GM21717 (cell line): ENCODE measurements at regions not wholly inside any gene's neighbourhood (a gene's known extent, or its start where the extent isn't known, plus 50 kb on each side); places are given as distances from the start of the nearest gene placed in this dataset.

Experiments used
- ATAC-seq: cut with Tn5 transposase; IDR thresholded peaks from one replicate; pipeline ENCODE4 v1.9.1; 2021; ENCODE audit warnings: mild to moderate bottlenecking, moderate library complexity; ENCODE audit not compliant: unreplicated experiment

DNA sequence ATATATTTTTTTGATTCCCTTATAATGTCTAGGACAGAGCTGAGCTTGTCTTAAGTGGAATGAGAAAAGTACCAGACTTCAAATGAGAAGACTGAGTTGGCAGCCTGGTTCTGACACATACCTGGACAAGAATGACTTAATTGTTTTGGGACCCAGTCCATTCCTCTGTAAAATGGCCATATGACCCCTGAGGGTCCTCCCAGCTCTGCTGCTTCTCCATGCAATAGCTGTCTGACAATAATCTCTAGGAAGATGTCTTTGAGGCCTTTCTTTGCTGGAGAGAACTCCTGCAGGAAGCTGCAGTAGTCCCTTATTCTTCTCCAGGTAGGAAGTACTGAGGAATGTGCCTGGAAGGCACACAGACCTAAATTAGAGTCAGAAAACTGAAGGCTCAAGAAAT lies 55.9 kb upstream of the SLIT3 start:
- no peak for ATAC-seq

GRCh38 chr5:169356181-169356580 lies 55.2 kb upstream of the SLIT3 start:
- no peak for ATAC-seq

DNA sequence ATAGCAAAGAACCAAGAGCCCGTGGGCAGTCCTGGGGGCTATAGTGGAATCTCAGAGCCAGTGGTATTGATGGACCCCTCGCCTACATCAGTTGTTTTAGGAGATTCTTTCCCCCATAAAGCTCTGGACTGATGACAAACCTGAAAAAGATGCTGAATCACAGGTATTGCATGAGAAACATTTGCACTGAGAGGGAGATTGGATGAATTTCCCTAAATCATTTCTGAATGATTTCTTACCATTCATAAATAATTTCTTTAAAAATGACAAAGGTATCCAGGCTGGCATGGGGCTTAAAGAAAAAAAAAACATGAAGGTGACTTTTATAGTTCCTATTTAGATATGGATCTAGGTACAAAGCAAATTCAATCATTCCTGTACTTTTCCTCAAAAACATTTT lies 54.0 kb upstream of the SLIT3 start:
- ATAC-seq = no peak

DNA sequence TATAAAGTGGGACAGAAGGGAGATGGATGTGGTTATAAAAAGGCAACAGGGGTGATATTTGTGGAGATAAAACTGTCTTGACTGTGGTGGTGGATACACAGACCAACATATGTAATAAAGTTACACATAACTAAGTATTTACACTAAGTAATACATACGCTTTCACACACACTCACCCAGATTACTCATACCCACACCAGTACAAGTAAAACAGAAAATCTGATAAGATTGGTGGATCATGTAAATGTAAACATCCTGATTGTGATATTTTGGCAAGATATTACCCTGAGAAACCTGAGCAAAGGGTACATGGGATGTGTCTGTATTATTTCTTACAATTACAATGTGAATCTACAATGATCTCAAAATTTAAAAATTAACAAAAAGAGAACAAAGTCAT lies 53.3 kb upstream of the SLIT3 start:
- ATAC-seq = no peak

- no peak for ATAC-seq
These were observed 52.0 kb upstream of the SLIT3 start for GRCh38 chr5:169352901-169353300.

GRCh38 chr5:169351721-169352120 lies 50.8 kb upstream of the SLIT3 start:
- ATAC-seq = no peak

DNA sequence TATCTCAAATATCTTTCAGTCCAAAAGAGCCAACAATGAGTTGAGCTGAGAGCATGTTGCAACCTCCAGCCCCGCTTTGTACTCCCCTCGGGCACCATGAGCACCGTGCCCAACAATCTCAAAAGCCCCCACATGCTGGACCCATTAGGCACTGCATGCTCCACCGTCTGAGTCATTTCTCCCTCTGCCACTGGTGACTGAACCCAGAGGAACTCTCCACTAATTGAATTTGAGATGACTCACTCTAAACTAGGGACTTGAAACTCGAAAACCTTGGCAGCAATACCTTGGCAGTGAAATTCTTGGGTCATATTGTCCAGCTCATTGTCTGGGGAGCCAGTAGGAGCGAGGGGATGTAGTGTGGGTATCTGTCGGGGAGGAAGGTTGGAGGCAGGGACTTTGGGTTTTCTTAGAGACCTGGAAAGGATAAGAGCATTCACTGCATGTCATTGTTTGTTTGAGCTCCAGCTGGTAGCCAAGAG lies 49.9 kb upstream of the SLIT3 start:
- no peak for ATAC-seq
